HG02981 (cell line): ENCODE measurements at regions not wholly inside any gene's neighbourhood (a gene's known extent, or its start where the extent isn't known, plus 50 kb on each side); places are given as distances from the start of the nearest gene placed in this dataset.

Experiments used
- ATAC-seq: cut with Tn5 transposase; IDR thresholded peaks from one replicate; pipeline ENCODE4 v1.9.1; 2021; ENCODE audit warnings: mild to moderate bottlenecking, moderate library complexity; ENCODE audit not compliant: unreplicated experiment

DNA sequence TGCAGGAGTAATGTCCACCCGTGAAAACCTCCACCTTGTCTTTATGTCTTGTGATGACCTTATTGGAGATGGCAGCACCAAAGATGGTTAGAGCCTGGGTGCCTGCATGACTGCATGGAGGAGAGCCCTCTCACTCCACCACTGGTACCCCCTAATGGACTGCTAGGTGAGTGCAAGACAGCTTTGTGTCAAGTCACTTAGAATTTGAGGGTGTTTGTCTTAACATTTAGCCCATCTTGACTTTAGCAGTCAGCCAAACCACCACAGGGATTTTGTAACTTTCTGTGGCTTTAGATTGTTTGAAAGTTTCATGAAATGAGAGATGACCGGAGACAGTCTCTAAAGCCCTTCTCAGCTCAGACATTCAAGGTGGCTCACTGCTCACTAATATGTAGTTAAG, 232.9 kb upstream of the NCAM1 start:
- ATAC-seq = no peak

DNA sequence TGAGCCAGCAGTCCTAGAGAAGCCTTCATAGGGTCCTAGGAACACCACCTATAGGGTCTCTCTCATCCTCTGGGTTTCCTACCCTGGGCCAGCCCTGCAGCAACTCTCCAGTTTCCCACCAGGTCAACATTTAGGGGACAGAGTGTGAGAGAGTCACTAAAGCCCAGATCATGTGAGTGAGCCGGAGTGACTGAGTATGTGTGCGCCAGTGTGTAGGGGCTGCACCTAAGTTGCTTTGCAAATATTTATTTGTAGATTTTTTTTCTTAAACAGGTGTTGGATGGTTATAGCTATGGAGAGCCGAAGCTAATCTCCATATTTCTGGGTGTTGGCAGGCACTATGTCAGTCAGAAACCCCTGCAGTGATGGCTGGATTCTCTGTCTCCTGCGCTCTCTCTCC, 232.5 kb upstream of the NCAM1 start:
- no peak for ATAC-seq

DNA sequence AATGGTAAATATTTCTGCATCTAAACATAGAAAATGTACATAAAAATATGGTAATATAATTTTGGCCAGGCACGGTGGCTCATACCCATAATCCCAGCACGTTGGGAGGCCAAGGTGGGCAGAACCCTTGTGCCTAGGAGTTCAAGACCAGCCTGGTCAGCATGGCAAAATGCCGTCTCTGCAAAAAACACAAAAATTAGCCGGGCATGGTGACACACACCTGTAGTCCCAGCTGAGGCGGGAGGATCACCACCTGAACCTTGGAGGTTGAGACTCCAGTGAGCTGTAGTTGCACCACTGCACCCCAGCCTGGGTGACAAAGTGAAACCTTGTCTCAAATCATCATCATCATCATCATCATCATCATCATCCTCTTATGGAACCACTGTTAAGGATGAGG, 230.6 kb upstream of the NCAM1 start:
- no peak for ATAC-seq

DNA sequence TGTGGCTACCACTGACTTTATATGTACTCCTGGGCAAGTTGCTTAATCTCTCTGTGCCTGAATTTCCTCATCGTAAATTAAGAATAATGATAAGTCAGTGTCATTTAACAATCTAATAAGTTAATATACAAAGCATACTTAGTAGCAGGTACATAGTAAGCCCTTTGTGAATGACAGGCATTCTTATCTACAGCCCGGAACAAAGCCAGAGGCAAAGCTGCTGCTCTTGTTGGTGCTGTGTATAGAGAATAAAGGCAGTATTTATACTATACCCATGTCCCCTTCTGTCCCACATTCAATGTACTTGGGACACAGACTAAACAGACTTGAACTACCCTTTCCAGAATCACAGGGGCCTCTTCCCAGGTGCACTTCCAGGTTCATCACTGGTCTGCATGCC, 229.7 kb upstream of the NCAM1 start:
- no peak for ATAC-seq

DNA sequence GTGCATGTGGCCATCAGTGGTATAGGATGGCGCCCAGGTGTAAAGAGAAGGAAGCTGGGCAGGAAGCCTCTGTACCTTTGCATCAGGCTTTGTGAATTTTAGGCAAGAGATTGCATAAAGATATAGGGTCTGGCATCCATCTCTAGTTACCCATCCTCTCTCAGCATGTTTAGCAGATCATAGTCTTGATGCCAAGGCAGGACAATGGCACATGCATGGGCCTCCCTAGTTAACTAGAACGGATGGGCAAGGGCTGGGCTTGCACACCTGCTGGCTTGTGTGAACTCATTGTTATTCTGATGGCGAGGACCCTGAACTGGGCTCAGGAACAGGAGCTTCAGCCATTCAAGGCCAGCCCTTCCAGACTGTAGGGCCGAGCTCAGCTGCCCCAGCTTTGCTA, 229.2 kb upstream of the NCAM1 start:
- ATAC-seq = no peak

DNA sequence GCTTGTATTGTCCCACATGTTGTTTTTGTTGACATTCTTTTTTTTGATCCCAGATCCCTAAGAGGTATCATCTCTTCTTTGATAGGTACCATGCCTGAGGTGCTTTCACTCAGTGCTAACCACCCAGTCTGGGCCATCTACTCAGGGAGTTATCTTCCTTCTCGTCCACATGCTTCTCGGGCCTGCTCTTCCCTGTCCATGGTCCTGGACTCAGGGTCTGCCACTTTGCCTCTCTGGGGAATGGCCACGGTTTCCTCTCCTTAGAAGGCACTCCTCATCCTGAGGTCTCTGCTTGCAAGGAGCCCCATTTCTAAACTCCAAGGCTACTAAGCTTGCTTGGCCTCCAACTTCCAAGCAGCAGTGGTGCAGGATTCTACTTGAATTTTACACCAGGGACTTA, 227.0 kb upstream of the NCAM1 start:
- ATAC-seq = no peak

DNA sequence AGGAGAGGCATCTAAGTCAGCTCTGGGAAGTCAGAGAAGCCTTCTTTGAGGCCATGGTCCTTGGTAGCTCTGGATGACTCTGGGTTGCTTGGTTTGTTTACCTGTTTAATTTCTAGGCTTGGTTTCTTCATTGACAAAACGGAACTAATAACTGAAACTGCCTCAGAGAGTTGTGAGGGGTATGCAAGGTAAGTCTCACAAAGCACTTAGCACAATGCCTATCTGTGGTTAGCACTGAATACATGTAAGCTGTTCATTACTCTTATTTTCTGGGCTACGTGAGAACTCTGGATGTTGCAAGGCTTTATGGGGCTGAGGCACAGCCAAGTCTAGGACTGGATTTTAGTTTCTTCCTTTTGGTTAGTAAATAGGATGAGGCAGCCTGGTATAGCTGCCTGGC, 225.8 kb upstream of the NCAM1 start:
- no peak for ATAC-seq

DNA sequence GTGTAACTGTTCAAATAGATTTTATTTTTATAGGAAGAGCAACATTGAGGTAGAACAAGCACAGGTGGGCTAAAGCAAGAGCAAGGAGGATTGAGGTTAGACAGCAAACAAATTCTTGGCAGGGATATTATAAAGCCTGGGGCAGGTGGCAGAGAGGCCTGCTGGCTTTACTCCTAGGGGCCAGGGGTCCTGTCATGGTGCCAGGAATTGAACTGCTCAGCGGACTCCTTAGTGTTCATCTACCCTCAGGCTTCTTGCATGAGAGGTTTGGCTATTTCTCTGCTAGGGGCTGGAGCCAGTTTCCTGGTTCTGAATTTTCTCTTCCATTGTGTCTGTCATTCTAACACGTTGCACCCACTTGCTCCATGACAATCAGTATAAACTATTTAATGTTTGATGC, 217.2 kb upstream of the NCAM1 start:
- no peak for ATAC-seq

DNA sequence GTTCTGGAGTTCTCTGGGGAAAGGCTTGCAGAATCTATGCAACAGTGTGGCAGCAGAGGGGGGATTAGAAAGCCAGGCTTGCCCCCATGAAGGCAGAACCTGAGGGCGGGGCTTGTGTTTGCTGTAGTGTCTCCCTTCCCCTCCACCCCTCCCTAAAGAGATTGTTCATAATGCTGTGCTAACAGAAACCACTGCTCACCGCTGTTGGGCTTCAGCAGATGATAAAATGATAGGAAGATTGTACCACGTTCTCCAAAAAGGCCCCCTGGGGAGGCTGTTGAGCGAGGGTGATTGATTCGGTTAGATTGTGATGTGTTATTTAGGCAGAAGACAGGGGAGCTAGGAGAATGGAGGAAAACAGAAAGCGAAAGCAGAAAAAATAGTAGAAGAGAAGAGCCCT, 215.2 kb upstream of the NCAM1 start:
- no peak for ATAC-seq

DNA sequence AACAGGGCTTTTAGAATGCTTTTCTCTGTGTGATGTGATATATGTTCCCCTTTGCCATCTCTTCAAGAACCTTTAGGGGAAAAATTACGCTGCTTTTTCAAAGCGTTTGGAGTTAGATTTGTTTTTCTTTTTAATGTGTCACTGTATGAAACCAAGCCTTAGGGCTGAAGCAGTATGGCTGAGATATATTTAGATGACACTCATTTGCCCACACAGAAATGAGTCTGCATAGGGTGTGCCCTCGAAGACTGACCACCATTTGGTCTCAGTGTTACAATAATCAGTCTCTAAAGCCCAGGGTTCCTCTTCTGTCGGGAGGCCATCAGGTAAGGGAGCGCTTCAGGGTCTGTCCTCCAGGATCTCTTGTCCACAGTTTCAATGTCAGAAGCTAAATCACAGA, 213.0 kb upstream of the NCAM1 start:
- no peak for ATAC-seq

DNA sequence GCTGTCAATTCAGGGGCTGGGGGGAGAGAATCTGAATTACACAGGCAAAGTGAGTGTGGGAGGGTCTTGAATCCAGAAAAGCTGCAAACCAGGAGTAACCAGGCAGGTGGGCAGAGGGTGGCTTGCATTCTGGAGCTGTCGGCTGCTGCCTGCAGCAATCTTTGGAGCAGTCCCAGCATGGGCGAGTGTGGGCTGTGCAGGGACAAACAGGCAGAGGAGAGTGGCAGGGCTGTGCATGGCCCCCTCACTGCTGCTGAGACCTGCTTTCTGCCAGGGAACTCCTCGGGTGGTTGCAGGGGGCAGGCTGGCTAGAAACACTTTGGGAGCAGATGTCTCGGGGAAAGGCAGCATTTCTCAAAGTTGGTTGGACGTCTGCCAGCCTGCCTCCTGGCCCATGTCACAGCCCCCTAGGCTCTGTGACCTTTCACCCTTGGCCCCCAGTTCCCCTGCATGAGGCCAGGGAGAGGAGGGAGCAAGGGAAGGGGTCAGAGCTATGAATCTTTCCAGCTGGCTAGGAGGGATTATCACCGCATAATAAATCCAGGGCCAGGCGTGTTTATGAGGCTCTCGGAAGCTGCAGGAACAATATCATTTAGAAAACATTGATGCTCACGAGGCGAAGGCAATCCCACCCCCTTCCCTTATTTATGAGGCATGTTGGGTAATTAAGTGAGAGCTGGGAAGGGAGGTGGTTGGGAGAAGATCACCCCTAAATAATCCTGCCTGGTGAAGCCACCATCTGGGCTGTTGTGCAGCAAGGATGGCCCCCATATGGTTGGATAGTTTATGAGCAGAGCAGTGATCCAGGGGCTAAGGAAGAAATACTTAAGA, 212.3 kb upstream of the NCAM1 start:
- no peak for ATAC-seq

DNA sequence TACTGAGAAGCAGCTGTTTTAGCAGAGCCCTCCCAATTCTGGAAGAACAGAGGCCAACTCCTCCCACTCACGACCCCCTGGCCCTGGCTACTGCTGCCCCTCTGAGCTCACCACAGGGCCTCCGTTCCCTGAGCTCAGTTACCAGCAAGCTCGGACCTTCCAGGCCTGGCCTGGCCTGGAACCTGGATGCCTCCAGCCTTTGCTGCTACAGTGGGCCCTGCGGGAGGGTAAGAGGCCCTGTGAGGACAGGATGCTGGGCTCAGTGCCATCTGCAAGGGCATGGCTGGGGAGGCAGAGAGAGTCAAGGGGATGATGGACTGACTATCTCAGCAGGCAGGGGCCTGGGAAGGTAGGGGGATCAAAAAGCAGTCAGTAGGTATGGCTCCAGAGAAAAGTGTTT, 209.9 kb upstream of the NCAM1 start:
- no peak for ATAC-seq

DNA sequence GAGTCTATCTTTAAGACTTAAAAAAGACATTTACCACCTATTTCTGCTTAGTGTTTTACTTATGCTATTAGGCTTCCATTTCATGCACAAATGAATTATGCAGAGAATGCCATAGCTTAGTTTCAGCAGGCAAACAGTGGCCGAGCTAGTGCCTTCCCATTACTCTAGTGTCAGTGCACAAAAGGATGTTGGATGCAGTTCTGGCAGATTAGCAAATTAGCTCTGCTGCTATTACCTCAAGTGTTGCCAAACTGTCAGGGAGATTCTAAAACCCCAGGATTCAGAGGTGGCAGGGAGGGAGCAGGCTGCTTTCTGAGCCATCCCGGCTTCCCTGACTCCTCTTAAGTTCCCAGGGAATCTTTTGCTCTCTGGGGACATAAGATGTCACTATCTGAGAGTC, 209.4 kb upstream of the NCAM1 start:
- ATAC-seq = no peak

DNA sequence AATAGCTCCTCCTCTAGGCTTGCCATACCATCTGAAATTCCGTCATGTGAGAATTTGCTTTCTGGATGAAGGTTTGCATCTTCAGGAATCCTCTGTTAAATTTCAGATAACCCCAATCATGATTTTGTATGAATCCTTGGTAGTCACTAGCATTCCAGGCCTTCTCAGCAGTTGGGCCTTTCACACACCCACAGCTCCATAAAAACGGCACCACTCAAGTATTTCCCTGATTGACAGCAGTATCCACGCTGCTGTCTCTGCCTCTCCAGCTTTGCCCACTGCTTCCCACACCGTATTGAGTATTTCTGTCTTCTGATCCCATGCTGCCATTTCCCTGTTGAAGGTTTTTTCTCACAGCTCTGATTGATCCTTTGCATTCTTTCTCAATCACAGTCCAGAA, 208.7 kb upstream of the NCAM1 start:
- no peak for ATAC-seq

DNA sequence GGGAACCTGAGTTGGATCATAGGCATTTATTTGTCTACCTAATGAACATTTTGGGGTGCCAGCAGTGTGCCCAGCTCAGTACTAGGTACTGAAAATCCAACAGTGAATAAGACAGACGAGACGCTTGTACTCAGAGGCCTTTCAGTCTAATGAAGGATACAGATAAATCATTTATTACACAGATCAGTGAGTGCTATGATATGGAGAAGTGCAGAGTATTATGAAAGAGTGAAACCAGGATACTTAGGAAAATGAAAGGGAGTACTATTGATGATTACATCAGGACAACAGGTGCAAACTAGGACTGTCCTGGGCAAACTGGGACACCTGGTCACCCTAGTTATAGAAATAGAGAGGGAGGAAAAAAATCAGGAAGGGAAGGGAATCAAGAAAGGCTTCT, 207.5 kb upstream of the NCAM1 start:
- ATAC-seq = no peak

DNA sequence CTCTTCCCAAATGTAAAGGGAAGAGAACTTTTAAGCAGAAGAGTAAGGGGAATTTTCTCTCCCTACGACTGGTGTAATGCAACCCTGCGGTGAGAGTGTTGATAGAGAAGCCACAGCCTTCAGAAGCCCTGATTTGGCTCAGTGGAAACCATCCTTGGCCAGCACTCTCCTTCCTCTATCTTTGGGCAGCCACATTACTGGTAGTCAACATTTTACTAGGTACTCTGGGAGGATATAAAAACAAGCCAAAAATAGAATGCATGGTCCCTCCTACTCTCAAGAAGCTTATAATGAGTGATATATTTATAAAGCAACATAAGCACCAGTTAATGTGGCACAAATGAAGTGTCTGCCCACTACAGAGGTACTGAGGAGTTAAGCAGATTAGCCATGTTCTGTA, 201.8 kb upstream of the NCAM1 start:
- no peak for ATAC-seq

DNA sequence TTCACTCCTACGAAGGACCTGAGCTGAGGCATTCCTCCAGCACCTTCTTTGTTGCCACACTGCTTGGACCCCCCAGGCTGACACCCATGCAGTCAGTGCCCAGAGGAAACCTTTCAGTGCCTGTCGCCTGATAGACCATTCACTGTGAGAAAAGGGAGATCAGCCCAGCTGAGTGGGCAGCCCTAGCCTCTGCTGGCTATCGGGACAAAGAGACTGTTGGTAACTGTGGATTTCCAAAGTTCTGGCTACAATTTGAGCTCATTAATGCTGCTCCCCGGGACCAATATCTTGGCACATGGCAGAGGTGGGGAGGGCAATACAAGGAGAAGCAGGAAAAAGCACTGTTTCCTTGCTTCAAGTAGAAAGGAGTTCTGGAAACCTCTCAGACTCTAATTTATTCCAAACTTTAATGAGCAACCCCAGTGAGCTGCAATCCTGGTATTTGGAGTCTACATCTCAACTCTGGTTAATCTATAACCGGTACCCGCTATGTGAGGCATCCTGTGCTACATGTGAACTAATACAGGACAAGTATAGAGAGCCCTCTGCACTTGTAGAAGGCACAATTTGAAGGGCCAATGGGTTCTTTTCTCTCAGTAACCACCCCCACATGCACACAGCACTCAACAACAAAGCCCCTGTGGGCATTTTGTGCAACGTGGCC, 200.7 kb upstream of the NCAM1 start:
- ATAC-seq = no peak

DNA sequence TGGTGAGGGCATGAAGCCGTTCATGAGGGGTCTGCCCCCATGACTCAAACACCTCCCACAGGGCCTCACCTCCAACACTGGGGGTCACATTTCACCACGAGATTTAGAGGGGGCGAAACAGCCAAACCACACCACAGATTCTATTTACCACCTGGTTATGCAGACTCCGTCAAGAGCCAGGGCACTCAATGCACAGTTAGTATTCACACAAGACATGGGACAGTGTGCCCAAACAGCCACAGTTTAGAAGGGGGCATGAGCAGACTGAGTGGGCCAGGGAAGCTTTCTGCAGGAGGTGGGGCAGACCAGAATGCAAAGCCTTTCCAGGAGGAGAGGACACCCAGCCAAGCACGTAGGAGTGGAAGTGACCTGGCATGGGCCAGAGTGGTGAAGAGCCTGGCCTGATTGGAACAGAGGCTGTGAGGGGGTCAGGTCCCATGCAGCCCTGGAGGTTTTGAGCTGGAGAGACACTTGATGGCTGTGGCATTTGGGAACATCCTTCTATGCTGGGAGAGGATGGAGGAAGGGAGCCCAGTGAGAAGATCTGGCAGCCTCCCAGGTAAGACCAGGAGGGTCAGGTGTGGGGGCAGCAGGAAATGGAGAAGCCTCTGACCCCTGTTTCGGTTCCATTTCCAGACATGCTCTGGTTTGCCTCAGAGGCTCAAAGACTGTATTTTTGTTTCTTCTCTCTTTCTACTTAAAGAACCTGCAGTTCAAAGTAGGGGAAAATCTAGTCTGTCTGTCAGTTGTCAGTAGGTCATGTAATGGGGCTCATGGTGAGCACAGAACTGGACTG, 199.1 kb upstream of the NCAM1 start:
- no peak for ATAC-seq

DNA sequence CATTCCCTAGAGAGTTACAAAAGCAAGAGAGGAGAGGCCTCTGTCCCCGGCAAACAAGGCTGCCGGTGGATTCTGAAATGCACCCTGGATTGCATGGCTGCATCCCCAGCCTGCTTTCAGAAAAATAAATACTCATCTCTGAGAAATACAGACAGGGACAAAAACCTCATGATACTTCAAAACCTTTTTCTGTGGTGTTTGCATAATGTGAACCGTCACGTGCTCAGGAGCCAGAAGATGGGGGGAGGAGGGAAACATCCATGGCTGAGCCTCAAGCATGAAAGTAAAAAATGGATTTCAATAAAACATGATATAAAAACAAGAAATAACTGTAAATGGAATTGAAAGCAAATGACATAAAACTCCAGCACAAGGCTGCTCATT, 198.5 kb upstream of the NCAM1 start:
- no peak for ATAC-seq

DNA sequence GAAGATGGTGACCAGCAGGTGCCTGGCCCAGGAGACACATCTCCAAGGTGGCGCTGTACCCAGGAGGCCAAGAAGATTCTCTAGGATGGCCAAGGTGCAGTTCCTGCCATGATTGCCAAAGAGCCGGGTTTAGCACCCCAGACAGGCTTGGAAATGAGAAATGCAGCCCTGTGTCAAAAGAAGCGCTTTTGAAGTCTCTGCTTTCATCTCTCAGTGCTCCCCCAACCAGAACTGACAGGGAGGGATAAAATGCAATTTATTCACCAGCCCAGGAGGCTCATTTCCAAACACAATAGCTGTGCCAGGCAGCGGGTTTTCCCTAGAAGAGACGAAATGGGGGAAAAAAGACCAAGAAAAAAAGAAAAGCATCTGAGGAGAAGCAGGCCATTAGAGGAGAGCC, 195.9 kb upstream of the NCAM1 start:
- ATAC-seq = no peak

DNA sequence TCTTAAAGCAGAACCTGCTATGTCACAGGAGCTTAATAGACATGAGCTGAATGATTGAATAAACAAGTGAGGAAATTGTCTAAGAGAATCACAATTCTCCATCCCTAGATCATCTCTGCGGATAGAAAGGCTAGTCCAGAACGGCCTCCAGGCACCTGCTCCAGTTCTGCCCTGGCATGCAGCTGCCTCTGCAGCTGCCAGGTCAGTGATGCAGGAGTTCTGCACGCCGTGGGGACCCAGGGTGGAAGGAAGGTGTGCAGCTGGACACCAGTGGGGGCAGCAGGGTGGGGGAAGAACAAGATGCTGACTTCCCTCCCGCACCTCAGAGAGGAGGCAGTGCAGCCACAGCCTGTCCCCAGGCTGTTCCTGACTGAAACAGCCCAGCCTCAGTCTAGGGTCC, 192.1 kb upstream of the NCAM1 start:
- ATAC-seq = no peak

DNA sequence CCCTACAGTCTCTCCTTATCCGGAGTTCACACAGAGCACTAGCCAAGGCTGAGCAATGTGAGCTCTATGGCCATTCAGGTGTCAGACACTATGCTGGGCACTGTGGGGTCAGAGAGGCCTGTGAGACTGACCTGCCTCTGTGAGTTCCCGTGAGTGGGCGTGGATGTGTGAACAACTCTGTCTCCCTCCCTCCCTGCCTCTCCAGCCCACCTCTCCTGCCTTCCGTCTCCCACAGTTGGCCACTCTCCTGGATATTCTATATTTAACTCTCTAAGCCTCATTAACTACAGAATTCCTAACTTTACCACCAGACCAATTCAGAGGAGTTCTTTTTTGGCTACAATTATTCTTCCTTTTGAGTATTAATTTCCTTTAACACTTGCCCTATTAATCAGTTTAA, 191.6 kb upstream of the NCAM1 start:
- ATAC-seq = no peak
